Naive thymus-derived CD4-positive, alpha-beta T cell (primary cell): ENCODE measurements at regions not wholly inside any gene's neighbourhood (a gene's known extent, or its start where the extent isn't known, plus 50 kb on each side); places are given as distances from the start of the nearest gene placed in this dataset.

Experiments used
- ATAC-seq: fragments of 150-1000 bp; cut with Tn5 transposase; 2 replicates; pipeline ENCODE4 v1.10.0; 2021; ENCODE audit warnings: mild to moderate bottlenecking, moderate library complexity
- CTCF ChIA-PET: fragments of 350-600 bp; sonication (Branson Sonifier 250); formaldehyde crosslinking; loops from one replicate; lab custom pipeline; 2021; ENCODE audit warnings: antibody characterized with exemption; lab: Charles Lee
- POLR2A ChIA-PET: fragments of 350-600 bp; sonication (Branson Sonifier 250); formaldehyde crosslinking; loops from one replicate; lab custom pipeline; 2021; ENCODE audit warnings: antibody characterized with exemption, inconsistent platforms; lab: Charles Lee
- DNase-seq, 9 donors: peaks; one replicate each; pipeline versions ENCODE4 v3.0.0 to v3.0.0-alpha.2; 2020 to 2022; ENCODE audit warnings: mixed read lengths in 1 of 9
- H3K27ac ChIP-seq: one replicate; pipeline ENCODE4 v1.7.0; 2013; ENCODE audit warnings: mild to moderate bottlenecking, low read depth, low read length, moderate library complexity
- H3K27me3 ChIP-seq, 2 donors: one replicate each; pipeline ENCODE4 v1.7.0; 2013; ENCODE audit warnings: low read length in 2 of 2, mild to moderate bottlenecking in 2 of 2, moderate library complexity in 2 of 2; ENCODE audit not compliant: control insufficient read depth in 2 of 2, insufficient read depth in 2 of 2
- H3K36me3 ChIP-seq, 3 experiments: 1 replicate in 2 of 3; 2 replicates in 1 of 3; pipeline ENCODE4 v1.7.0; 2013; ENCODE audit warnings: low read length in 3 of 3, mild to moderate bottlenecking in 3 of 3, moderate library complexity in 1 of 3; ENCODE audit not compliant: insufficient read depth in 3 of 3, control insufficient read depth in 2 of 3
- H3K4me1 ChIP-seq, 2 donors: one replicate each; pipeline ENCODE4 v1.7.0; 2013; ENCODE audit warnings: low read length in 2 of 2, mild to moderate bottlenecking in 2 of 2, moderate library complexity in 1 of 2; ENCODE audit not compliant: control insufficient read depth in 2 of 2, insufficient read depth in 2 of 2
- H3K4me3 ChIP-seq: 2 replicates; pipeline ENCODE4 v1.7.0; 2013; ENCODE audit warnings: mild to moderate bottlenecking, low read length
- H3K9me3 ChIP-seq, 3 experiments: 1 replicate in 2 of 3; 2 replicates in 1 of 3; pipeline ENCODE4 v1.7.0; 2013; ENCODE audit warnings: low read length in 3 of 3; ENCODE audit not compliant: control insufficient read depth in 2 of 3
- H3K27ac Mint-ChIP-seq, 9 donors: one replicate each; pipeline ENCODE4 v1.8.0; 2020 to 2022; ENCODE audit warnings: mixed read lengths in 9 of 9, mild to moderate bottlenecking in 8 of 9, moderate library complexity in 5 of 9, inconsistent platforms in 2 of 9
- H3K27me3 Mint-ChIP-seq, 5 donors: one replicate each; pipeline ENCODE4 v1.8.0; 2021 to 2022; ENCODE audit warnings: mixed read lengths in 5 of 5, mild to moderate bottlenecking in 1 of 5
- H3K36me3 Mint-ChIP-seq, 5 donors: one replicate each; pipeline ENCODE4 v1.8.0; 2020 to 2022; ENCODE audit warnings: mixed read lengths in 5 of 5, mild to moderate bottlenecking in 3 of 5, inconsistent platforms in 1 of 5
- H3K4me1 Mint-ChIP-seq, 7 donors: one replicate each; pipeline ENCODE4 v1.8.0; 2020 to 2022; ENCODE audit warnings: mixed read lengths in 7 of 7, mild to moderate bottlenecking in 3 of 7, inconsistent platforms in 1 of 7
- H3K4me3 Mint-ChIP-seq, 10 donors: one replicate each; pipeline ENCODE4 v1.8.0; 2020 to 2022; ENCODE audit warnings: mild to moderate bottlenecking in 10 of 10, mixed read lengths in 10 of 10, moderate library complexity in 6 of 10, inconsistent platforms in 2 of 10
- H3K9me3 Mint-ChIP-seq, 11 donors: one replicate each; pipeline ENCODE4 v1.8.0; 2020 to 2022; ENCODE audit warnings: mixed read lengths in 11 of 11, mild to moderate bottlenecking in 4 of 11, inconsistent platforms in 1 of 11, moderate library complexity in 1 of 11
- intact Hi-C, 2 donors: fragments of 100-400 bp; cut with micrococcal nuclease; formaldehyde crosslinking; loops; one replicate each; pipeline ENCODE4 v1.15.1; 2023

DNA sequence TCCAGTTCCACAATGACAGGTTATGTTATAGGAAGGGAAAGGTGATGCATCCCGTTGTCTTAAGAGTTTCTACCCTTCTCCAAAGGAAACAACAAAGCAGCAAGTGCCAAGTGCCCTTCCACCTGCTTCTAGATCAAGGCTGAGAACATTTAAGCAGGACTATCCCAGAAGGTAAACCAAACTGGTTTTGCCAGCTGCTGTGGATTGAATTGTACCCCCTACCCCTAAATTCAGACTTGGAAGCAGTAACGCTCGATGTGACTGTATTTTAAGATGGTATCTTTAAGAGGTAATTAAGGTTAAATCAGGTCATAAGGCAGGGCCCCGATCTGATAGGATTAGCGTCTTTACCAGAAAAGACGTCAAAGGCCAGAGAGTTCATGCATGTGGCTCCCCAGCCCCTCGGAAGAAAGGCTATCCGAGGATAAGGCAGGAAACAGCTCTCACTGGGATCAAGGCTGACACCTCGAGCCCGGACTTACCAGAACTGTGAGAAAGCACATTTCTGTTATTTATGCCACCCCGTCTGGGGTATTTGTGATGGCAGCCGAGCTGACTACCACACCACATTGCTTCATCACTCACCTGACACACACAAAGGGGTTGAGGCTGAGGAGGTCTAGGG is 179.1 kb upstream of the RAI14 start:
- no peak overlapping the region for H3K27ac Mint-ChIP-seq
- CTCF ChIA-PET, result interaction anchor here (0.6 to 1.7 kb wide), 3 partner anchors 9 to 414 kb away, joined by 3 to 9 read pairs (median 3); no protein-coding TSS in a partner anchor

DNA sequence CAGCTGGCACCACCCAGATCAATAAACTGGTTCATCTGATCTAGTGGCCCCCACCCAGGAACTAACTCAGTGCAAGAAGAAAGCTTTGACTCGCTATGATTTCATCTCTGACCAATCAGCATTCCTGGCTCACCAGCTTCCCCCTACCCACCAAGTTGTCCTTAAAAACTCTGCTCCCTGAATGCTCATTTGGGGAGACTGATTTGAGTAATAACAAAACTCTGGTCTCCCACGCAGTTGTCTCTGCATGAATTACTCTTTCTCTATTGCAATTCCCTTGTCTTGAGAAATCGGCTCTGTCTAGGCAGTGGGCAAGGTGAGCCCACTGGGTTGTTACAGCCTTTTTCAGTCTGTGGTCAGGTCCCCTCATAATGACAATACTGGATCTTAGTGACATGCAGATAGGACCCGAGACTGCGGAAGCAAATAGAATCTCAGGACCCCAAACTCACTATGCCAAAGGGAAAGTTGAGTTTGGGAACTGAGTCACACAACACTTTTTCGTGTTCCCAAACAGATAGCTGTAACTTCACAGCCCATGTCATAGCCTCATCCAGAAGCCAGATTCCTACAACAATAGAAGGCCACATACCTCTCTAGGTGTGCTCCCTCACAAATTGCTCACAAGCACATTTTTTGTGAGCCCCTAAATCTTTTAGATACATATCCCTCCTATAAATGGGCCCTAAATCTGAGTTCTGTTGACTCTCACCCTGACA is 175.2 kb upstream of the RAI14 start:
- no peak overlapping the region for H3K27ac ChIP-seq
- H3K9me3 ChIP-seq, result no peaks in the 10 kb centered on the region
- H3K36me3 Mint-ChIP-seq, result no peaks in the 10 kb centered on the region
- POLR2A ChIA-PET, result no interaction called here
- H3K27ac Mint-ChIP-seq, result no peak overlapping the region
- H3K4me1 ChIP-seq, result no peaks in the 10 kb centered on the region
- no peak overlapping the region for H3K4me3 ChIP-seq
- H3K4me3 Mint-ChIP-seq, result no peak overlapping the region
- CTCF ChIA-PET, result interaction anchor here (0.6 kb wide), 2 partner anchors 900 to 1019 kb away, joined by 3 to 4 read pairs; no protein-coding TSS in a partner anchor
- no peaks in the 10 kb centered on the region for H3K9me3 Mint-ChIP-seq
- intact Hi-C loops, result no loop called here
- H3K4me1 Mint-ChIP-seq, result peaks cover 0 to 3% (median 0%) of the 10 kb centered on the region in 7 donors
- H3K27me3 ChIP-seq, result no peaks in the 10 kb centered on the region
- no peaks in the 10 kb centered on the region for H3K36me3 ChIP-seq
- H3K27me3 Mint-ChIP-seq, result peaks cover 5 to 34% (median 27%) of the 10 kb centered on the region in 5 donors
- DNase-seq (no peak), ATAC-seq (no peak)

More for the DNA sequence above, 179.1 kb upstream of the RAI14 start:
- H3K9me3 Mint-ChIP-seq, result no peaks in the 10 kb centered on the region
- H3K4me3 Mint-ChIP-seq, result no peak overlapping the region
- no peaks in the 10 kb centered on the region for H3K27me3 ChIP-seq
- H3K36me3 ChIP-seq, result no peaks in the 10 kb centered on the region
- no peak overlapping the region for H3K4me3 ChIP-seq
- H3K4me1 Mint-ChIP-seq, result peaks cover 0 to 10% (median 0%) of the 10 kb centered on the region in 7 donors
- H3K4me1 ChIP-seq, result no peaks in the 10 kb centered on the region
- peaks cover 5 to 30% (median 22%) of the 10 kb centered on the region in 5 donors for H3K27me3 Mint-ChIP-seq
- POLR2A ChIA-PET, result no interaction called here
- ATAC-seq, result no peak
- H3K9me3 ChIP-seq, result no peaks in the 10 kb centered on the region
- no peaks in the 10 kb centered on the region for H3K36me3 Mint-ChIP-seq
- no peak overlapping the region for H3K27ac ChIP-seq
- intact Hi-C loops, result no loop called here
- DNase-seq, result no peak

DNA sequence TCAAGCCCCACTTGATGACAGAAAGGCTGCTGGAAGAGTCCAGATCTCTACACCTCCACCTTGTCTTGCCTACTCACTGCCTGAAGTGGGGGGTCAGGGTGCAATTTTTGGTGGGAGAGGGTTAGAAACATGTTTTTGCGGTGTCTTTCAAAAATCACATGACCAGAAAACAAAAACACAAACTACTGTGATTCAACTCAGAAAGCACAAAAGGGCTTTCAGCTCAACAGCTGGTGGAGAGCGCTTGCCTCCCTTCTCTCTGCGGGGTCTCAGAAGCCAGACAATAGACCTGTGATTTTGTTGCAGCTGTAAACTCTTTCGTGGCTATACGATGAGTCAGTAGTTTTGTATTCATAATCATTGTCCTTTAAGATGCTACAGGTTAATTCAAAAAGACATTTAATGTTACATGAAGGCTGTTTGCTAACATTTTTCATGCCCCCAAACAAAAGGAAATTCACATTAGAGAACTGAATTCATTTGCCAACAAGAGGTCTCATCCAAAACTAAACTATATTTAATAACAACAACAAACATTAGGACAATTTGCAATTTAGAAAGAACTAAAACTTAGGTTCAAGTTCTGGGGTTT is 172.6 kb upstream of the RAI14 start:
- ChIA-PET CTCF (no interaction called here), POLR2A (no interaction called here)
- no peaks in the 10 kb centered on the region for H3K36me3 Mint-ChIP-seq
- ATAC-seq (no peak), DNase-seq (no peak)
- no peaks in the 10 kb centered on the region for H3K27me3 ChIP-seq
- H3K4me3 Mint-ChIP-seq, result no peak overlapping the region
- H3K27ac ChIP-seq, result no peak overlapping the region
- H3K27me3 Mint-ChIP-seq, result peaks cover 20 to 50% (median 36%) of the 10 kb centered on the region in 5 donors
- H3K4me3 ChIP-seq, result no peak overlapping the region
- H3K9me3 ChIP-seq, result no peaks in the 10 kb centered on the region
- H3K4me1 Mint-ChIP-seq, result peaks cover 0 to 6% (median 4%) of the 10 kb centered on the region in 7 donors
- intact Hi-C loops, result no loop called here
- no peaks in the 10 kb centered on the region for H3K4me1 ChIP-seq
- H3K9me3 Mint-ChIP-seq, result no peaks in the 10 kb centered on the region
- H3K36me3 ChIP-seq, result no peaks in the 10 kb centered on the region
- H3K27ac Mint-ChIP-seq, result no peak overlapping the region

GRCh38 chr5:34484216-34484920 is 171.8 kb upstream of the RAI14 start:
- Mint-ChIP-seq H3K4me3 (no peak overlapping the region), H3K36me3 (no peaks in the 10 kb centered on the region), H3K9me3 (no peaks in the 10 kb centered on the region), H3K4me1 (peaks cover 0 to 6% (median 4%) of the 10 kb centered on the region in 7 donors), H3K27me3 (peaks cover 20 to 50% (median 39%) of the 10 kb centered on the region in 5 donors), H3K27ac (no peak overlapping the region)
- Histone ChIP-seq H3K36me3 (no peaks in the 10 kb centered on the region), H3K4me1 (no peaks in the 10 kb centered on the region), H3K27ac (no peak overlapping the region), H3K9me3 (no peaks in the 10 kb centered on the region), H3K27me3 (no peaks in the 10 kb centered on the region), H3K4me3 (no peak overlapping the region)
- DNase-seq (no peak), ATAC-seq (no peak)
- ChIA-PET POLR2A (no interaction called here), CTCF (interaction anchor here (0.6 to 3.1 kb wide), 3 partner anchors 8 to 441 kb away, joined by 3 to 11 read pairs (median 9); no protein-coding TSS in a partner anchor)
- intact Hi-C loops, result no loop called here

GRCh38 chr5:34485768-34486030 is 170.4 kb upstream of the RAI14 start:
- Histone ChIP-seq H3K4me1 (no peaks in the 10 kb centered on the region), H3K27ac (no peak overlapping the region), H3K36me3 (no peaks in the 10 kb centered on the region), H3K9me3 (no peaks in the 10 kb centered on the region), H3K27me3 (no peaks in the 10 kb centered on the region), H3K4me3 (no peak overlapping the region)
- intact Hi-C loops, result loop anchor here (1.0 to 5.0 kb wide), 3 partner anchors 413 to 1442 kb away; no protein-coding TSS in a partner anchor
- DNase-seq (no peak), ATAC-seq (no peak)
- H3K9me3 Mint-ChIP-seq, result no peaks in the 10 kb centered on the region
- H3K4me1 Mint-ChIP-seq, result peaks cover 0 to 6% (median 4%) of the 10 kb centered on the region in 7 donors
- H3K36me3 Mint-ChIP-seq, result no peaks in the 10 kb centered on the region
- no peak overlapping the region for H3K27ac Mint-ChIP-seq
- H3K27me3 Mint-ChIP-seq, result peaks cover 17 to 41% (median 30%) of the 10 kb centered on the region in 5 donors
- CTCF ChIA-PET, result interaction anchor here (0.5 to 3.1 kb wide), 7 partner anchors 9 to 463 kb away, joined by 3 to 11 read pairs (median 3); no protein-coding TSS in a partner anchor
- no peak overlapping the region for H3K4me3 Mint-ChIP-seq
- POLR2A ChIA-PET, result no interaction called here

GRCh38 chr5:34486160-34486848 is 169.8 kb upstream of the RAI14 start:
- Histone ChIP-seq H3K9me3 (no peaks in the 10 kb centered on the region), H3K4me3 (no peak overlapping the region), H3K27ac (no peak overlapping the region), H3K4me1 (no peaks in the 10 kb centered on the region), H3K27me3 (no peaks in the 10 kb centered on the region), H3K36me3 (no peaks in the 10 kb centered on the region)
- DNase-seq (peak; percentile 10 to 61 (median 47)), ATAC-seq (peak; percentile 63)
- Mint-ChIP-seq H3K9me3 (no peaks in the 10 kb centered on the region), H3K36me3 (no peaks in the 10 kb centered on the region), H3K4me1 (peaks cover 0 to 6% (median 4%) of the 10 kb centered on the region in 7 donors), H3K27me3 (peaks cover 15 to 37% (median 33%) of the 10 kb centered on the region in 5 donors), H3K4me3 (no peak overlapping the region), H3K27ac (no peak overlapping the region)
- CTCF ChIA-PET, result interaction anchor here (0.5 to 3.1 kb wide), 8 partner anchors 10 to 464 kb away, joined by 3 to 11 read pairs (median 3); no protein-coding TSS in a partner anchor
- POLR2A ChIA-PET, result no interaction called here
- intact Hi-C loops, result loop anchor here (1.0 to 5.0 kb wide), 3 partner anchors 412 to 1441 kb away; no protein-coding TSS in a partner anchor
